ENCODE measurements at regions not wholly inside any gene's neighbourhood (a gene's known extent, or its start where the extent isn't known, plus 50 kb on each side); places are given as distances from the start of the nearest gene placed in this dataset.
"Not testable (repeated sequence)": the region's sequence is repeated elsewhere in the genome, so short reads cannot be mapped to it uniquely, and the experiment has no call there.

DNA sequence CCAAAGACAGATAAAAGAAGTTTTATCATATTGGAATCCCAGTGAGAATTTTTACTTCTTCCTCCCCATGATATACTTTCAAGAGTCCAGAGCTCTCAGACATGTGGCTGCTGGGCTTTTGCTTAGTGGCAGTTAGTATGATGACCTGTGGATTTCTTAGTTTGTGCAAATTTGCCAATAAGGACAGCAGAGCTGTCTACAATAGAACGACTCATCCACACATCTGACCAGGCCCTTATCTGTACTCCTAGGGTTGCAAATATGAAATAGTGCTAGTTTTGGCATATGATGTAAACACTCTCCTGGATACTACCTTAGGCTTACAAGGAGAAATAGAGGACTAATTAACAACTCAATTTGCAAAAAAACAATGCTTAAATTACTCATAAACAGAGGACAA is 758.4 kb upstream of the TMEFF2 start:
- H3K4me1 Mint-ChIP-seq: no peaks in the 10 kb centered on the region

DNA sequence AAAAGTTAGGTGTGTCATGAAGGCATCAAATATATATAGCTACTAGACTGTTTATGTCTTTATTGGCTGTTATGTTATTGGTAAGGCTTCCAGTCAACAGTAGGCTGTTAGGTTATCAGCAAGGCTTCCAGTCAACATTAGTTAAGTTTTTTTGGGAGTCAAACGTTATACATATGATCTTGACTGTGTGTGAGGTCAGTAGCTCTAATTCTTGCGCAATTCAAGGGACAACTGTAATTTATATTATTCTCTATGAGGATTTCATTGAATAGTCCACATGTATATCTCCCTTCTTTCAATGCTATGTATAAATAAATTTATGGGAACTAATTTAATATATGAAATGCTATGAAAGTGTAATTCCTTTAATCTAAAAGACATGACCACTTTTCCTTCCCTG is 757.5 kb upstream of the TMEFF2 start:
- Mint-ChIP-seq H3K9me3 (peaks cover 0 to 5% (median under 1%) of the 10 kb centered on the region in 7 donors), H3K27ac (no peak overlapping the region), H3K27me3 (no peaks in the 10 kb centered on the region), H3K4me1 (no peaks in the 10 kb centered on the region), H3K4me3 (no peak overlapping the region), H3K36me3 (no peaks in the 10 kb centered on the region)
- no peak for DNase-seq
- no peak for ATAC-seq (ENCODE audit: low read depth in 2 of 2)

More for the DNA sequence above, 758.4 kb upstream of the TMEFF2 start:
- DNase-seq (no peak), ATAC-seq (ENCODE audit: low read depth in 2 of 2) (no peak)
- Mint-ChIP-seq H3K9me3 (peaks cover 0 to 6% (median 2%) of the 10 kb centered on the region in 7 donors), H3K36me3 (no peaks in the 10 kb centered on the region), H3K27ac (no peak overlapping the region), H3K27me3 (no peaks in the 10 kb centered on the region), H3K4me3 (no peak overlapping the region)

DNA sequence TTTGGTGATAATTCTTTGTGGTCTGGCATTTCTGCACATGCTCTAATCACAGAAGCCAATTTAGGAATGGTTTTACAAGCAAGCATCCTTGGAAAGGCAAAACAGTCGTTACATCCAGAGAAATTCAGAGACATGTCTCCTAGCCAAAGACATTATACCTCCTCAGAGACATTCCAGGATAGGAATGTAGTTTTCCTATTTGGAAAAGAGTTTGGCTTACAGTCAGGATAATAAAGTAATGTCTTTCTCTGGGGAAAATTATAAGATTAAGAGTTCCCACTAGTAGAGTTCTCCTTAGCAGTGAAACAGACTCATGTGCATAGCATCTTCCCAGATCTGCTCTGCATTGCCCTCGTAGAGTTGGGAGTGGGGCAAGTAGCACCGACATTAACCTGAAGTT is 753.6 kb upstream of the TMEFF2 start:
- no peaks in the 10 kb centered on the region for H3K4me1 Mint-ChIP-seq
- H3K9me3 Mint-ChIP-seq: peaks cover 0 to 1% (median 0%) of the 10 kb centered on the region in 7 donors
- no peak overlapping the region for H3K27ac Mint-ChIP-seq
- no peak for DNase-seq
- H3K27me3 Mint-ChIP-seq: no peaks in the 10 kb centered on the region
- H3K4me3 Mint-ChIP-seq: no peak overlapping the region
- no peak for ATAC-seq (ENCODE audit: low read depth in 2 of 2)
- no peaks in the 10 kb centered on the region for H3K36me3 Mint-ChIP-seq

DNA sequence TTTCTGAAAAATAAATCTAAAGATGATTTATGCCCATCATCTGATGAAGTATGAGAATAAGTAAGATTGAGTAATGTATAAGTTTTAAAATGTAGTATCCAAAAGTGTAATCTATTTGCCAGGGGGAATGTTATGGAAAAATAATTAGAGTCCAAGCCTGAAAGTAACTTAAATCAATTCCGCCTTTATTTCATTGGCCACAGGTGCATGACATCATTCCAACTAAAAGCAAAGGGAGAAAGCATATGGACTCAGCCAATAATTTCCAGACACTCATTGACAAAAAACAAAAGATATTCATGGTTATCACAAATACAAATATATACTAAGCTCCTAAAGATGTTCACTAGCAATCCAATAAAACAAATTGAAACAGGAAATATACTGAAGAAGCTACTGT is 752.6 kb upstream of the TMEFF2 start:
- no peaks in the 10 kb centered on the region for H3K4me1 Mint-ChIP-seq
- H3K36me3 Mint-ChIP-seq: no peaks in the 10 kb centered on the region
- no peak overlapping the region for H3K27ac Mint-ChIP-seq
- DNase-seq (no peak), ATAC-seq (ENCODE audit: low read depth in 2 of 2) (no peak)
- peaks cover 0 to 6% (median 3%) of the 10 kb centered on the region in 7 donors for H3K9me3 Mint-ChIP-seq
- H3K4me3 Mint-ChIP-seq: no peak overlapping the region
- H3K27me3 Mint-ChIP-seq: no peaks in the 10 kb centered on the region

DNA sequence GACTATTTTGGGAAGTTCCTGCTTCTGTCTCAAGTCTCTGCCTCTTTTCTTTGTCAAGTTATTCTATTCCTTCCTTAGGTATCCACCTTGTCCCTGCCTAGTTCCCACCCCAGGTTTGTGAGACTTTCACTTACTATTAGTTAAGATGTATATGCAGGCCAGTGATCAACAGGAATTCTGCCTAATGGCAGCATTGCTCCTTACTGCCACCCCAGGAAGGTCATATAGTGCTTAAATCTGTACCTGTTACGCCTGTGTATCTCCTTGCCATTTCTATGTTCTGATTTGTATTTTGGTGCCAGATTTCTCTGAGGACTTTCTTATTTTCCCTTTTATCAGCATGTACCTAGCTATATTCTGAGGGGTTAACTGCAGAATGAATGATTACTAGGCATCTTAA is 746.0 kb upstream of the TMEFF2 start:
- DNase-seq (no peak), ATAC-seq (ENCODE audit: low read depth in 2 of 2) (no peak)
- Mint-ChIP-seq H3K27me3 (no peaks in the 10 kb centered on the region), H3K9me3 (peaks cover 0 to 14% (median 4%) of the 10 kb centered on the region in 7 donors), H3K4me1 (no peaks in the 10 kb centered on the region), H3K27ac (no peak overlapping the region), H3K36me3 (no peaks in the 10 kb centered on the region), H3K4me3 (no peak overlapping the region)

DNA sequence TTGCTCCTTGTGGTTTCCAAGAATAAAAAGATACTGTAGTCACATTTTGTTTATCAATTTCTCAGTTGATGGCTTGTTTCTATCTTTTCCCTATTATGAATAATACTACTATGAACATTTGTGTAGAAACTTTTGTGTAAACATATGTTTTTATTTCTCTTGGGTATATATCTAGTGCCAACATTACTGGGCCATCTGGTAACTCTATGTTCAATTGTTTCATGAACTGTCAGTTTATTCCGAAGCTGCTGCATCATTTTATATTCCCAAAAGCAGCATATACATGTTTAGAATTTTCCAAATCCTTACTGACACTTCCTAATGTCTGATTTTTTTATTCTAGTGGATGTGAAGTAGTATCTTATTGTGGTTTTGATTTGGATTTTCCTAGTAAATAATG is 737.6 kb upstream of the TMEFF2 start:
- no peak for ATAC-seq (ENCODE audit: low read depth in 2 of 2)
- no peak for DNase-seq
- no peak overlapping the region for H3K4me3 Mint-ChIP-seq
- no peaks in the 10 kb centered on the region for H3K36me3 Mint-ChIP-seq
- no peaks in the 10 kb centered on the region for H3K4me1 Mint-ChIP-seq
- no peaks in the 10 kb centered on the region for H3K27me3 Mint-ChIP-seq
- peaks cover 0 to 5% (median 2%) of the 10 kb centered on the region in 7 donors for H3K9me3 Mint-ChIP-seq
- H3K27ac Mint-ChIP-seq: no peak overlapping the region

DNA sequence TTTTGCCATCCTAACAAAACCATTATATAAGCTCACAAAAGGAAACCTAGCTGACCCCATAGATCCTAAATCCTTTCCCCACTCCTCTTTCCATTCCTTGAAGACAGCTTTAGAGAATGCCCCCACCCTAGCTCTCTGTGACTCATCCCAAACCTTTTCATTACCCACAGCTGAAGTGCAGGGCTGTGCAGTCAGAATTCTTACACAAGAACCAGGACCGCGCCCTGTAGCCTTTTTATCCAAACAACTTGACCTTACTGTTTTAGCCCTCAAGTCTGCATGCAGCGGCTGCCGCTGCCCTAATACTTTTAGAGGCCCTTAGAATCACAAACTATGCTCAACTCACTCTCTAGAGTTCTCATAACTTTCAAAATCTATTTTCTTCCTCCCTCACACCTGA is 726.9 kb upstream of the TMEFF2 start:
- not testable (repeated sequence) for H3K9me3 Mint-ChIP-seq; H3K27me3 Mint-ChIP-seq; ATAC-seq (ENCODE audit: low read depth in 2 of 2); DNase-seq; H3K27ac Mint-ChIP-seq; H3K36me3 Mint-ChIP-seq; H3K4me1 Mint-ChIP-seq; H3K4me3 Mint-ChIP-seq

DNA sequence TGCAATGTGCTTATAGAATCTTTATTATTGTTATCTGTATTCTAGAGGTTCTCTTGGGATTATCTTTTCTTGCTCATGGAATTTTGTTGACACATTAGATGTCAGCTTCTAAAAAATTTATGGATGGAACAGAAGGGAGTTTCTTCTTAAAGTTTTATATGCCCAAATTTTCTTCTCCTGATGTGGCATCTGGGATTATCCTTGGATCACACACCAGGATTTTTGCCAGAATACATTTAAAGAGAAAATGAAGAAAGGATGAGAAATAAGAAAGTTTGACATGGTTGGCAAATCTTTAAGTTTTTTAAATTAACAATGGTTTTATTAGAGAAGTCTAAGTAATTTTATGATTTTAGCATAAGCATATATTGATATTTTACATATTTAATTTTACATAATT is 706.7 kb upstream of the TMEFF2 start:
- DNase-seq (no peak), ATAC-seq (ENCODE audit: low read depth in 2 of 2) (no peak)
- Mint-ChIP-seq H3K4me3 (no peak overlapping the region), H3K9me3 (peaks cover 0 to 10% (median 2%) of the 10 kb centered on the region in 7 donors), H3K27ac (no peak overlapping the region), H3K4me1 (no peaks in the 10 kb centered on the region), H3K27me3 (no peaks in the 10 kb centered on the region), H3K36me3 (no peaks in the 10 kb centered on the region)

DNA sequence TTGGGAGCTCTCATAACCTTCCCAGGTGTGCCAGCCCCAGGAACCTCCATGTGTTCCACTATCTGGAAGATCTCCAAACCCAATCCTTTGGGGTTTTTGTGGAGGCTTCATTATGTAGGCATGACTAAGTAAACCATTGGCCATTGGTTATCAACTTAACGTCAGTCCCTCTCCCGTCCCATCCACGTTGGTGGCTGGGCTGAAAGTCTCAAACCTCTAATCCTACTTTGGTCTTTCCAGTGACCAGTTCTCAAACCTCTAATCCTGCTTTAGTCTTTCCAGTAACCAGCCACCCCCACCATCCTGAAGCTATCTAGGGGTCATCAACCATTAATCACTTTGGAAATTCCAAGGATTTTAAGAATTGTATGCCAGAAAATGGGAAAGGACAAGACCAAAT is 704.7 kb upstream of the TMEFF2 start:
- H3K27me3 Mint-ChIP-seq: no peaks in the 10 kb centered on the region
- H3K9me3 Mint-ChIP-seq: peaks cover 0 to 4% (median 0%) of the 10 kb centered on the region in 7 donors
- DNase-seq (no peak), ATAC-seq (ENCODE audit: low read depth in 2 of 2) (no peak)
- no peaks in the 10 kb centered on the region for H3K36me3 Mint-ChIP-seq
- H3K27ac Mint-ChIP-seq: no peak overlapping the region
- H3K4me1 Mint-ChIP-seq: no peaks in the 10 kb centered on the region
- no peak overlapping the region for H3K4me3 Mint-ChIP-seq

DNA sequence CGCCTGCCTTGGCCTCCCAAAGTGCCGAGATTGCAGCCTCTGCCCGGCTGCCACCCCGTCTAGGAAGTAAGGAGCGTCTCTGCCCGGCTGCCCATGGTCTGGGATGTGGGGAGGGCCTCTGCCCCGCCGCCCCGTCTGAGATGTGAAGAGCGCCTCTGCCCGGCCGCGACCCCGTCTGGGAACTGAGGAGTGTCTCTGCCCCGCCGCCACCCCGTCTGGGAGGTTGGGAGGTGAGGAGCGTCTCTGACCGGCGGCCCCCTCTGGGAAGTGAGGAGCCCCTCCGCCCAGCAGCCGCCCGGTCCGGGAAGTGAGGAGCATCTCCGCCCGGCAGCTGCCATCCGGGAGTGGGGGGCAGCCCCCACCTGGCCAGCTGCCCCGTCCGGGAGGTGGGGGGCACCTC is 699.2 kb upstream of the TMEFF2 start:
- H3K27ac Mint-ChIP-seq; H3K4me1 Mint-ChIP-seq; H3K4me3 Mint-ChIP-seq; H3K36me3 Mint-ChIP-seq; DNase-seq; ATAC-seq (ENCODE audit: low read depth in 2 of 2); H3K27me3 Mint-ChIP-seq; H3K9me3 Mint-ChIP-seq: not testable (repeated sequence)

DNA sequence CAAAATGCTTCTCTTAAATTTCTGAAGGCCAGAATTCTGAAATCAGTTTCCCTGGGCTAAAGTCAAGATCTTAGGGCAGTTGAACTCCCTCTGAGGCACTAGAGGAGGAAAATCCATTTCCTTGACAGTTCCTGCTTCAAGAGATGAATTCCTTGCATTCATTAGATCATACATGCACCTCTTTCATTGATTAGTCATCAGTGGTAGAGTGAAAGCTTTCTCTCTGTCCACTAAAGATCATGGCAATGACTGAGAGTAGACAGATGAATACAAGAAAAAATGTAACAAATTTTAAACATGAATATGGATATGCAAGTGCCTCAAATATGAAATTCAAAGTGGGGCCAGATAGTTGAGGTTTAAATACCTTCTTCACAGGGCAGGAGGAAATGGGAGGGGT is 693.4 kb upstream of the TMEFF2 start:
- H3K36me3 Mint-ChIP-seq: no peaks in the 10 kb centered on the region
- ATAC-seq (ENCODE audit: low read depth in 2 of 2) (no peak), DNase-seq (no peak)
- no peak overlapping the region for H3K27ac Mint-ChIP-seq
- no peaks in the 10 kb centered on the region for H3K4me1 Mint-ChIP-seq
- peaks cover 0 to 4% (median 0%) of the 10 kb centered on the region in 7 donors for H3K9me3 Mint-ChIP-seq
- H3K4me3 Mint-ChIP-seq: no peak overlapping the region
- no peaks in the 10 kb centered on the region for H3K27me3 Mint-ChIP-seq

DNA sequence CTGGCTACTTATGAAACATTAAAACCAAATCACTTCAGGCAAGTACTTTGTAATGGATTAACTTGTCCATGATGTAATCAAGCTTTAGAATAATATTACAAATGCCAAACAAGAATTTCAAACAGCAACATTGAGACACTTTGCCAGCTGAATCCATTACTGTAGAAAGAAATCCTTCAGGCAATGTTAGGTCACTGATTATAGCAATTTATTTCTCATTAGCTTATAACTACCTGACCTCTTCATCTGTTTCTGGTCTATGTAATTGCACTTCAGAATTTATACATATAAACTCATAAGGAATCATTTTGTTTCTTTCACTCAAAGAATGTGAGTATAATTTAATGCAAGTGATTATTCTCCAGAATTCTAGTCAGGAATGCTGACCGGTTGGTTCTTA is 692.6 kb upstream of the TMEFF2 start:
- Mint-ChIP-seq H3K4me1 (no peaks in the 10 kb centered on the region), H3K27ac (no peak overlapping the region), H3K9me3 (no peaks in the 10 kb centered on the region), H3K4me3 (no peak overlapping the region), H3K36me3 (no peaks in the 10 kb centered on the region), H3K27me3 (no peaks in the 10 kb centered on the region)
- DNase-seq (no peak), ATAC-seq (ENCODE audit: low read depth in 2 of 2) (no peak)

DNA sequence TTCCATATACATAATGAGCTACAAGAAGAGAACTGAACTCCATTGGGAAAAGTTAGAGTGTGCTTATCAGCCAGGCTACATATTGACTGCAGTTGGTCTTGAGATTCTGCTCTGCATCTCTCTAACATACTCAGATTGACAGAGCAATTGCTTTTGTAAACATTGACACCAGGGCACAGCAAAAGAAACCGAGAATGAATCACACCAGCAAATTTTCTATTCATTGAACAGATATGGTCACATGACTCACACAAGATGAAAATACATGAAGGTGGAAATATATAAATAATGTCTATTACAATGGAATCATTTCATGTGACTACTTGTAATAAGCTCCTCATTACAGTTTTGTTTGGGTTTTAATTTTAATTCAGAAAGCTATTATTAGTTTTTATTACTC is 691.9 kb upstream of the TMEFF2 start:
- H3K4me3 Mint-ChIP-seq: no peak overlapping the region
- no peaks in the 10 kb centered on the region for H3K27me3 Mint-ChIP-seq
- no peaks in the 10 kb centered on the region for H3K4me1 Mint-ChIP-seq
- H3K36me3 Mint-ChIP-seq: no peaks in the 10 kb centered on the region
- H3K9me3 Mint-ChIP-seq: no peaks in the 10 kb centered on the region
- no peak overlapping the region for H3K27ac Mint-ChIP-seq
- no peak for ATAC-seq (ENCODE audit: low read depth in 2 of 2)
- no peak for DNase-seq

DNA sequence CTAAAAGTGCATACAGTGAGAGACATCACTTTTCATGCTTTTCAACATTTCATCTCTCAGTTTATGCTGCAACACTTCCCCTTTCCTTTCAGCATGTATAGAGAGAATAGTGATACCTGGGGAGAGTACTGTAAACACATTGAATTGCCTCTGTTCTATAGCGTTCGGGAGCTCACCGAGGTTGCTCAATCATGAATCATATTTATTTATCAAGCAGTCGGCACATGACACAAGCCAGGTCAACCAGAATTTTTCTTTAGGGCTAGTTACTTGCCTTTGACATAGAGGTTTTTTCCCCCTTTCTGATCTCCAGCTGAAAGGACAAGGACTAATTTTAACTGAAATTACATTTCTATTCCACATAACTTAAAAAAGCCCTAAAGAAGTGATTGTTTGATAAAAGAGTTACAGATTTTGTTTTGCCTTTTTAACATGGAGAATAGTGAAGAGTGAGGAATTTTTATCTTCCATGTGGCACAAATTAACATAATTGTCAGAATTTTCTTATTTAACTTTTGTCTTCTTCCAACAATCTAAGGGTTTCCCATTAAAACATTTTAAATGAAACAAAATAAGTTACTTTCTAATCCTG is 690.9 kb upstream of the TMEFF2 start:
- H3K36me3 Mint-ChIP-seq: no peaks in the 10 kb centered on the region
- ATAC-seq (ENCODE audit: low read depth in 2 of 2) (no peak), DNase-seq (no peak)
- no peak overlapping the region for H3K4me3 Mint-ChIP-seq
- no peaks in the 10 kb centered on the region for H3K9me3 Mint-ChIP-seq
- peak overlapping the region in 1 of 6 donors; percentile 33 for H3K27ac Mint-ChIP-seq
- H3K27me3 Mint-ChIP-seq: no peaks in the 10 kb centered on the region
- no peaks in the 10 kb centered on the region for H3K4me1 Mint-ChIP-seq

DNA sequence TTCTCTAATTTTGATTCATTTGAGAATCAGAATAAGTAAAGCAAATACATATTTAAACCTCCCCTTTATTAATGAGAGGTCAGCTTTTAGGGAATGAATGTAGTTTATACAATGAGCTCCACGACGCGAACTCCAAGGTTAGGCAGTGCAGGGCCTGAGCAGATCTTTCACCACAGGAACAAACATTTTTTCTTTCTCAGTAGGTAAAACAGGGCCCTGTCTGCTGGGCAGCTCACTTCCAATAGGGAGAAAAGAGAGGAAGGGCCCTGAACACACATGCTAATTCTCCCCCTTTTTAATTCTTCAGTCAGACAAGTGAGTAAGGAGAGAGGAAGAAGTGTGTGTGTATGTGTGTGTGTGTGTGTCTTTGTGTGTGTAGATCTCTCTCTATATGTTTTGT is 682.4 kb upstream of the TMEFF2 start:
- DNase-seq (no peak), ATAC-seq (ENCODE audit: low read depth in 2 of 2) (no peak)
- Mint-ChIP-seq H3K27ac (no peak overlapping the region), H3K36me3 (no peaks in the 10 kb centered on the region), H3K4me3 (no peak overlapping the region), H3K9me3 (no peaks in the 10 kb centered on the region), H3K4me1 (no peaks in the 10 kb centered on the region), H3K27me3 (no peaks in the 10 kb centered on the region)
